NCI-H510A treated with DMSO at 0.1 percent for 48 hours (cell line): ENCODE measurements at regions not wholly inside any gene's neighbourhood (a gene's known extent, or its start where the extent isn't known, plus 50 kb on each side); places are given as distances from the start of the nearest gene placed in this dataset.
"Not testable (repeated sequence)": the region's sequence is repeated elsewhere in the genome, so short reads cannot be mapped to it uniquely, and the experiment has no call there.

ENCODE experiments used
- DNase-seq: peaks from one replicate; lab custom pipeline; 2025; lab: John Stamatoyannopoulos, UW

- DNase-seq, result peak; percentile 18
These were observed 210.3 kb downstream of the OPA1 start for GRCh38 chr3:193803288-193803687.

- peak; percentile 76 for DNase-seq
These were observed 212.4 kb downstream of the OPA1 start for GRCh38 chr3:193805448-193805847.

- DNase-seq, result no peak
These were observed 215.3 kb downstream of the OPA1 start for GRCh38 chr3:193808317-193808716.

- no peak for DNase-seq
These were observed 216.1 kb downstream of the OPA1 start for GRCh38 chr3:193809106-193809505.

GRCh38 chr3:193812078-193812725 lies 219.2 kb downstream of the OPA1 start:
- no peak for DNase-seq

GRCh38 chr3:193812791-193813500 lies 219.9 kb downstream of the OPA1 start:
- DNase-seq, result no peak

- DNase-seq, result no peak
These were observed 220.5 kb downstream of the OPA1 start for GRCh38 chr3:193813501-193813830.

- no peak for DNase-seq
These were observed 221.3 kb downstream of the OPA1 start for GRCh38 chr3:193814166-193814892.

- no peak for DNase-seq
These were observed 222.4 kb downstream of the OPA1 start for GRCh38 chr3:193815246-193816027.

- no peak for DNase-seq
These were observed 223.0 kb downstream of the OPA1 start for GRCh38 chr3:193816028-193816395.

- DNase-seq, result peak; percentile 75
These were observed 223.8 kb downstream of the OPA1 start for GRCh38 chr3:193816656-193817311.

GRCh38 chr3:193819117-193820010 lies 226.4 kb downstream of the OPA1 start:
- DNase-seq, result peak; percentile 14

- no peak for DNase-seq
These were observed 228.2 kb downstream of the OPA1 start for GRCh38 chr3:193821151-193821668.

- no peak for DNase-seq
These were observed 229.6 kb downstream of the OPA1 start for GRCh38 chr3:193822492-193823212.

- not testable (repeated sequence) for DNase-seq
These were observed 230.2 kb downstream of the OPA1 start for GRCh38 chr3:193823213-193823605.

- DNase-seq, result no peak
These were observed 231.4 kb downstream of the OPA1 start for GRCh38 chr3:193824365-193824764.

- no peak for DNase-seq
These were observed 232.6 kb downstream of the OPA1 start for GRCh38 chr3:193825617-193826016.

- DNase-seq, result no peak
These were observed 233.3 kb downstream of the OPA1 start for GRCh38 chr3:193826159-193826795.

- peak; percentile 67 for DNase-seq
These were observed 234.1 kb downstream of the OPA1 start for GRCh38 chr3:193827040-193827669.
